HUDEP-2 (cell line): ENCODE measurements at regions not wholly inside any gene's neighbourhood (a gene's known extent, or its start where the extent isn't known, plus 50 kb on each side); places are given as distances from the start of the nearest gene placed in this dataset.
"Not testable (repeated sequence)": the region's sequence is repeated elsewhere in the genome, so short reads cannot be mapped to it uniquely, and the experiment has no call there.

Experiments
- DNase-seq, 76 experiments: peaks; one replicate each; lab custom pipeline; 2025; ENCODE audit not compliant: unreplicated experiment in 76 of 76; lab: John Stamatoyannopoulos, UW

- DNase-seq: not testable (repeated sequence)
Observed at GRCh38 chr13:21261487-21262216, 85.2 kb downstream of the MRPL57 start.

GRCh38 chr13:21263909-21264308, 87.5 kb downstream of the MRPL57 start:
- not testable (repeated sequence) for DNase-seq

GRCh38 chr13:21268485-21268884, 92.0 kb downstream of the MRPL57 start:
- DNase-seq: not testable (repeated sequence)

- DNase-seq: not testable (repeated sequence)
Observed at GRCh38 chr13:21272439-21272838, 96.0 kb downstream of the MRPL57 start.

GRCh38 chr13:21274457-21274856, 98.0 kb downstream of the MRPL57 start:
- not testable (repeated sequence) for DNase-seq

GRCh38 chr13:21282065-21282464, 105.6 kb downstream of the MRPL57 start:
- no peak for DNase-seq

GRCh38 chr13:21287331-21287907, 111.0 kb downstream of the MRPL57 start:
- no peak for DNase-seq

- DNase-seq: no peak
Observed at GRCh38 chr13:21289475-21289874, 113.0 kb downstream of the MRPL57 start.

GRCh38 chr13:21290442-21291002, 114.1 kb downstream of the MRPL57 start:
- not testable (repeated sequence) for DNase-seq

- no peak for DNase-seq
Observed at GRCh38 chr13:21291840-21292239, 115.4 kb downstream of the MRPL57 start.

- DNase-seq: peak in 47 of 76 experiments; percentile 0 to 56 (median 13)
Observed at GRCh38 chr13:21296991-21297390, 120.5 kb downstream of the MRPL57 start.

GRCh38 chr13:21297447-21297846, 121.0 kb downstream of the MRPL57 start:
- peak in 3 of 76 experiments; percentile 0 to 28 (median 13) for DNase-seq

GRCh38 chr13:21297914-21298831, 121.7 kb downstream of the MRPL57 start:
- peak in 74 of 76 experiments; percentile 7 to 84 (median 69) for DNase-seq

GRCh38 chr13:21304256-21304655, 127.8 kb downstream of the MRPL57 start:
- DNase-seq: no peak

- not testable (repeated sequence) for DNase-seq
Observed at GRCh38 chr13:21306300-21307073, 130.0 kb downstream of the MRPL57 start.

GRCh38 chr13:21307158-21307557, 130.7 kb downstream of the MRPL57 start:
- DNase-seq: not testable (repeated sequence)

- DNase-seq: no peak
Observed at GRCh38 chr13:21308906-21309305, 132.4 kb downstream of the MRPL57 start.

- DNase-seq: no peak
Observed at GRCh38 chr13:21309542-21310172, 133.2 kb downstream of the MRPL57 start.

- DNase-seq: no peak
Observed at GRCh38 chr13:21310220-21310619, 133.8 kb downstream of the MRPL57 start.

- DNase-seq: not testable (repeated sequence)
Observed at GRCh38 chr13:21314976-21315375, 138.5 kb downstream of the MRPL57 start.
